NCI-H146 treated with DMSO at 0.1 percent for 48 hours (cell line): ENCODE measurements at regions not wholly inside any gene's neighbourhood (a gene's known extent, or its start where the extent isn't known, plus 50 kb on each side); places are given as distances from the start of the nearest gene placed in this dataset.

ENCODE experiments used
- DNase-seq: peaks from one replicate; lab custom pipeline; 2025; ENCODE audit not compliant: unreplicated experiment; lab: John Stamatoyannopoulos, UW

DNA sequence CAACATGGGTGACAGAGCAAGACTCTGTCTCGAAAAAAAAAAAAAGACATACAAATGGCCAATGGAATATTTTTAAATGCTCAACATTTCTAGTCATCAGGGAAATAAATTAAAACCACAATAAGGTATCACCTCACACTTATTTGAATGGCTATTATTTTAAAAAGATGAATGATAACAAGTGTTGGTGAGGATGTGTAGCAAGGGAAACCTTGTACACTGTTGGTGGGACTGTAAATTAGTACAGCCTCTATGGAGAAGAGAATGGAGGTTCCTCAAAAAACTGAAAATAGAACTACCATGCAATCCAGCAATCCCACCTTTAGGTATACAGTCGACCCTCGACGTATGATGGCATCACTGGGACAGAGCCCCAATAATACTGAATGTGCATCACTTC lies 65.4 kb upstream of the DIP2C start:
- no peak for DNase-seq

- DNase-seq = no peak
These were observed 64.1 kb upstream of the DIP2C start for GRCh38 chr10:753530-753929.

DNA sequence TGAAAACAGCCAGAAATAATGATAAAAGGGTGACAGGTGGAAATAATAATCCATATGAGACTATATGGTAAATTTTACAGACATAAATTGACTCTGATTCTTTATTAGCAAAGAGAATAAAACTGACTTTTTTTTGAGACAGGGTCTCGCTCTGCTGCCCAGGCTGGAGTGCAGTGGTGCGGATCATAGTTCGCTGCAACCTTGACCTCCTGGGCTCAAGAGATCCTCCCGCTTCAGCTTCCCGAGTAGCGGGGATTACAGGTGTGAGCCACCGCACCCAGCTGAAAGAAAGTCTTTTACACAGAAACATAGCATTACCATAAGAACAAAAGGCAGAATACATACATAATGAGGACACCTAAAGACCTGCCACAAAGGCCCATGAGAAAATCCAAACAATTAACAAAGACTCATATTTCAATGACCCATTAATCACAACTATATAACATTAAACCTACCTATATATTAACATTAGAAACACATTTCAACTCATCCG lies 51.5 kb upstream of the DIP2C start:
- DNase-seq = peak; percentile 24

GRCh38 chr10:739403-739802 lies 49.9 kb upstream of the DIP2C start:
- no peak for DNase-seq
